ENCODE measurements at regions not wholly inside any gene's neighbourhood (a gene's known extent, or its start where the extent isn't known, plus 50 kb on each side); places are given as distances from the start of the nearest gene placed in this dataset.
"Not testable (repeated sequence)": the region's sequence is repeated elsewhere in the genome, so short reads cannot be mapped to it uniquely, and the experiment has no call there.

- Histone ChIP-seq H3K4me3 (no peak overlapping the region), H3K27ac (no peak overlapping the region), H3K4me1 (replicated peaks) (no peaks in the 10 kb centered on the region), H3K27me3 (replicated peaks) (no peaks in the 10 kb centered on the region), H3K9me3 (replicated peaks) (no peaks in the 10 kb centered on the region), H3K36me3 (no peaks in the 10 kb centered on the region)
- DNase-seq (ENCODE audit: low read depth in 1 of 2, low spot score in 2 of 2), result no peak
These were observed 93.7 kb upstream of the EHBP1 start for GRCh38 chr2:62611854-62612253.

GRCh38 chr2:62605471-62605870, 99.5 kb upstream of the TMEM17 start:
- not testable (repeated sequence) for H3K4me3 ChIP-seq; H3K4me1 ChIP-seq (replicated peaks); H3K27ac ChIP-seq; DNase-seq (ENCODE audit: low read depth in 1 of 2, low spot score in 2 of 2); H3K36me3 ChIP-seq; H3K9me3 ChIP-seq (replicated peaks); H3K27me3 ChIP-seq (replicated peaks)

GRCh38 chr2:62604336-62604735, 98.3 kb upstream of the TMEM17 start:
- Histone ChIP-seq H3K4me1 (replicated peaks) (no peaks in the 10 kb centered on the region), H3K9me3 (replicated peaks) (no peaks in the 10 kb centered on the region), H3K27ac (no peak overlapping the region), H3K4me3 (no peak overlapping the region), H3K36me3 (no peaks in the 10 kb centered on the region), H3K27me3 (replicated peaks) (no peaks in the 10 kb centered on the region)
- no peak for DNase-seq (ENCODE audit: low read depth in 1 of 2, low spot score in 2 of 2)

- Histone ChIP-seq H3K4me1 (replicated peaks) (no peaks in the 10 kb centered on the region), H3K9me3 (replicated peaks) (no peaks in the 10 kb centered on the region), H3K27ac (no peak overlapping the region), H3K36me3 (no peaks in the 10 kb centered on the region), H3K27me3 (replicated peaks) (no peaks in the 10 kb centered on the region), H3K4me3 (no peak overlapping the region)
- DNase-seq (ENCODE audit: low read depth in 1 of 2, low spot score in 2 of 2), result no peak
These were observed 97.2 kb upstream of the TMEM17 start for GRCh38 chr2:62603154-62603712.

- DNase-seq (ENCODE audit: low read depth in 1 of 2, low spot score in 2 of 2); H3K36me3 ChIP-seq; H3K9me3 ChIP-seq (replicated peaks); H3K4me3 ChIP-seq; H3K27me3 ChIP-seq (replicated peaks); H3K27ac ChIP-seq: not testable (repeated sequence)
- H3K4me1 ChIP-seq (replicated peaks), result peaks cover 26% of the 10 kb centered on the region
These were observed 93.8 kb upstream of the TMEM17 start for GRCh38 chr2:62599674-62600410.

DNA sequence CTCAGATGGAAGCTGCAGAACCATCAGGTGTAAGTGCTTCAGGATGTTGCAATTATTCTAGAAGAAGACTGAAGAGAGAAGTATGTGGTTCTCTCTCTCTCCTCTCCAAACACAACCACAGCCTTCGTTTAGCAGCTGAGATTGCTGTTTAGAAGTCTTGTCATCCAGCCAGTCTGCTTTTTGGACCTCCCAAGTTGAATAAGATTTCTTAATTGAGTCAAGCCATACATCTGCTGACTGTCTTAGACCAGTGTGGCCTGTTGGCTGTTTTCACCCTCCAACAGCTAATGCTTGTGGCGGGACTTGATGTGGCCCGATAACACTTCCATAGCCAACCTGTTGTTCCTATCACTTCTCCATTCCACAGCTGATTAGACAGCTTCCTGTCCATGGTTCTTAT, 91.3 kb upstream of the TMEM17 start:
- Histone ChIP-seq H3K27me3 (replicated peaks) (no peaks in the 10 kb centered on the region), H3K27ac (0 out of 2 replicates have a peak overlapping the region, but pooled peaks have one; percentile 51), H3K4me3 (no peak overlapping the region), H3K4me1 (replicated peaks) (peaks cover 26% of the 10 kb centered on the region), H3K9me3 (replicated peaks) (no peaks in the 10 kb centered on the region), H3K36me3 (no peaks in the 10 kb centered on the region)
- DNase-seq (ENCODE audit: low read depth in 1 of 2, low spot score in 2 of 2), result peak; percentile 67 to 79

GRCh38 chr2:62596061-62596921, 90.3 kb upstream of the TMEM17 start:
- Histone ChIP-seq H3K27ac (peak overlapping the region; percentile 51), H3K9me3 (replicated peaks) (no peaks in the 10 kb centered on the region), H3K27me3 (replicated peaks) (no peaks in the 10 kb centered on the region), H3K4me1 (replicated peaks) (peaks cover 26% of the 10 kb centered on the region), H3K4me3 (no peak overlapping the region), H3K36me3 (no peaks in the 10 kb centered on the region)
- DNase-seq (ENCODE audit: low read depth in 1 of 2, low spot score in 2 of 2), result peak in 1 of 2 experiments; percentile 61

- H3K4me1 ChIP-seq (replicated peaks), result peaks cover 26% of the 10 kb centered on the region
- no peaks in the 10 kb centered on the region for H3K36me3 ChIP-seq
- no peaks in the 10 kb centered on the region for H3K9me3 ChIP-seq (replicated peaks)
- no peak for DNase-seq (ENCODE audit: low read depth in 1 of 2, low spot score in 2 of 2)
- peak overlapping the region; percentile 51 for H3K27ac ChIP-seq
- no peak overlapping the region for H3K4me3 ChIP-seq
- no peaks in the 10 kb centered on the region for H3K27me3 ChIP-seq (replicated peaks)
These were observed 89.5 kb upstream of the TMEM17 start for GRCh38 chr2:62595474-62595873.

DNA sequence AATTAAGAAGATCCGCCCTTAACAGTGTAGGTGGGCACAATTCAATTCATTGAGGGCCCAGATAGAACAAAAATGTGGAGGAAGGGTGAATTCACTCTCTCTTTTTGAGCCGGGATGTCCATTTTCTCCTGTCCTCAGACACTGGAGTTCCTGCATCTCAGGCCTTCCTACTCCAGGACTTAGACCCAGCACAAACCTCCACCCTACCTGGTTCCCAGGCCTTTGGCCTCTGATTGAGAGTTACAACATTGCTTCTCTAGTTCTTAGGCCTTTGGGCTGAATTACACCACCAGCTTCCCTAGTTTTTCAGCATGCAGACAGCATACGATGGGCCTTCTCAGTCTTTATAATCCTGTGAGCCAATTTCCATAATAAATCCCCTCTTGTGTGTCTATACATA, 87.8 kb upstream of the TMEM17 start:
- DNase-seq (ENCODE audit: low read depth in 1 of 2, low spot score in 2 of 2), result no peak
- H3K4me3 ChIP-seq, result no peak overlapping the region
- no peak overlapping the region for H3K27ac ChIP-seq
- H3K27me3 ChIP-seq (replicated peaks), result no peaks in the 10 kb centered on the region
- no peaks in the 10 kb centered on the region for H3K36me3 ChIP-seq
- H3K9me3 ChIP-seq (replicated peaks), result no peaks in the 10 kb centered on the region
- H3K4me1 ChIP-seq (replicated peaks), result peaks cover 26% of the 10 kb centered on the region

DNA sequence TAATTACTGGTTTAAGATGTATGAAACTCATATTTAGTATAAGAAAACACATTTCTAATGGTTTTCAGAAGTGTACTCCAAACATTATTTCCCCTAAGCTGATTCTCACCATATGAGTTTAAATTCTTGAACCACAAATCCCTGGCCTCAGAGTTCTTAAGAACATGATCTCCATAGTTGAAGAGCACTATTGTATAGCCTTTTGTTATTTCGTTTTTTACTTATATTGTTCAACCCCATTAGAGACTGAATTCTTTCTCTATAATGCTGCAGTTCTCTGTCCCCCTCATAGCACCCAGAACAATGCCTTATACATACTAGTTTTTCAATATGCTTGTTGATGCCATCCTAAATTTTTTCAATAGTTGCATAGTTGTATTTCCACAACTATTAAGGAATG, 85.5 kb upstream of the TMEM17 start:
- Histone ChIP-seq H3K9me3 (replicated peaks) (no peaks in the 10 kb centered on the region), H3K36me3 (no peaks in the 10 kb centered on the region), H3K4me1 (replicated peaks) (peaks cover 25% of the 10 kb centered on the region), H3K27ac (no peak overlapping the region), H3K4me3 (no peak overlapping the region), H3K27me3 (replicated peaks) (no peaks in the 10 kb centered on the region)
- DNase-seq (ENCODE audit: low read depth in 1 of 2, low spot score in 2 of 2), result no peak

GRCh38 chr2:62589691-62590356, 83.8 kb upstream of the TMEM17 start:
- no peaks in the 10 kb centered on the region for H3K27me3 ChIP-seq (replicated peaks)
- no peak overlapping the region for H3K27ac ChIP-seq
- H3K36me3 ChIP-seq, result no peaks in the 10 kb centered on the region
- H3K9me3 ChIP-seq (replicated peaks), result no peaks in the 10 kb centered on the region
- no peak for DNase-seq (ENCODE audit: low read depth in 1 of 2, low spot score in 2 of 2)
- peaks cover 13% of the 10 kb centered on the region for H3K4me1 ChIP-seq (replicated peaks)
- H3K4me3 ChIP-seq, result no peak overlapping the region

GRCh38 chr2:62587592-62587991, 81.6 kb upstream of the TMEM17 start:
- no peak overlapping the region for H3K27ac ChIP-seq
- H3K9me3 ChIP-seq (replicated peaks), result no peaks in the 10 kb centered on the region

GRCh38 chr2:62586981-62587380, 81.0 kb upstream of the TMEM17 start:
- no peak overlapping the region for H3K4me3 ChIP-seq
- no peaks in the 10 kb centered on the region for H3K36me3 ChIP-seq
- H3K9me3 ChIP-seq (replicated peaks), result no peaks in the 10 kb centered on the region
- no peak overlapping the region for H3K27ac ChIP-seq
- H3K27me3 ChIP-seq (replicated peaks), result no peaks in the 10 kb centered on the region
- DNase-seq (ENCODE audit: low read depth in 1 of 2, low spot score in 2 of 2), result peak; percentile 46 to 48
- H3K4me1 ChIP-seq (replicated peaks), result peaks cover 13% of the 10 kb centered on the region

More at GRCh38 chr2:62587592-62587991, 81.6 kb upstream of the TMEM17 start:
- Histone ChIP-seq H3K27me3 (replicated peaks) (no peaks in the 10 kb centered on the region), H3K4me3 (no peak overlapping the region), H3K4me1 (replicated peaks) (peaks cover 13% of the 10 kb centered on the region), H3K36me3 (no peaks in the 10 kb centered on the region)
- DNase-seq (ENCODE audit: low read depth in 1 of 2, low spot score in 2 of 2), result no peak

All from SJSA1 (cell line).